Gastroesophageal sphincter (tissue), 4 donors: ENCODE measurements at regions not wholly inside any gene's neighbourhood (a gene's known extent, or its start where the extent isn't known, plus 50 kb on each side); places are given as distances from the start of the nearest gene placed in this dataset.
A peak's percentile ranks its signal among the peaks of the same experiment; 100 is the strongest.

ENCODE experiments used
- ATAC-seq: fragments of 150-250 bp; one replicate; pipeline ENCODE4 v1.9.1; 2016; ENCODE audit warnings: mild to moderate bottlenecking, moderate library complexity
- H3K27ac ChIP-seq, 4 donors: fragments of 200-600 bp; sonication (generic) in 3 of 4; 1 replicate in 3 of 4; 2 replicates in 1 of 4; pipeline ENCODE4 v1.5.1; 2016 to 2019
- H3K27me3 ChIP-seq: fragments of 200-600 bp; sonication (generic); one replicate; pipeline ENCODE4 v1.5.1; 2019
- H3K36me3 ChIP-seq, 2 donors: fragments of 200-600 bp; sonication (generic); one replicate each; pipeline ENCODE4 v1.5.1; 2019; ENCODE audit warnings: control low read depth in 1 of 2
- H3K4me1 ChIP-seq, 3 donors: fragments of 200-600 bp; sonication (generic); 1 replicate in 2 of 3; 2 replicates in 1 of 3; pipeline ENCODE4 v1.5.1; 2016 to 2019; ENCODE audit warnings: control low read depth in 2 of 3
- H3K4me3 ChIP-seq, 2 donors: fragments of 200-600 bp; sonication (generic); one replicate each; pipeline ENCODE4 v1.5.1; 2019; ENCODE audit warnings: mild to moderate bottlenecking in 1 of 2, moderate library complexity in 1 of 2
- H3K9me3 ChIP-seq, 3 donors: fragments of 200-600 bp; sonication (generic); one replicate each; pipeline ENCODE4 v1.5.1; 2017 to 2019; ENCODE audit warnings: control low read depth in 2 of 3
- CTCF ChIP-seq, 4 experiments: fragments of 200-600 bp in 2 of 4; fragments of 450-650 bp in 2 of 4; sonication (generic) in 1 of 4; IDR thresholded peaks; one replicate each; pipeline ENCODE4 v1.5.1; 2017 to 2019; ENCODE audit warnings: antibody characterized with exemption in 4 of 4, mild to moderate bottlenecking in 2 of 4, moderate library complexity in 2 of 4
- EP300 ChIP-seq: sonication (generic); formaldehyde crosslinking; IDR thresholded peaks from one replicate; pipeline ENCODE4 v1.6.1; 2017; ENCODE audit warnings: antibody characterized with exemption, mild to moderate bottlenecking
- POLR2A ChIP-seq, 2 donors: fragments of 450-650 bp; IDR thresholded peaks; one replicate each; pipeline ENCODE4 v1.6.1; 2017; ENCODE audit warnings: antibody characterized with exemption in 2 of 2, mild to moderate bottlenecking in 2 of 2, moderate library complexity in 1 of 2
- POLR2AphosphoS5 ChIP-seq: sonication (generic); formaldehyde crosslinking; IDR thresholded peaks from one replicate; pipeline ENCODE4 v1.6.1; 2017; ENCODE audit warnings: antibody characterized with exemption
- WGBS, 2 donors: methylation state at CpG; one replicate each; pipeline ENCODE4 v1.1.5; 2018; ENCODE audit warnings: low coverage in 1 of 2; 5-methylcytosine and 5-hydroxymethylcytosine counted together

GRCh38 chr4:123555233-123555806, 158.7 kb downstream of the SPRY1 start:
- no peak overlapping the region for H3K4me3 ChIP-seq
- peak; percentile 88 for ATAC-seq
- no peaks in the 10 kb centered on the region for H3K36me3 ChIP-seq
- no peaks in the 10 kb centered on the region for H3K27me3 ChIP-seq
- no peaks in the 10 kb centered on the region for H3K9me3 ChIP-seq
- 21 to 41% methylated on average over 3 of the region's 9 CpGs for WGBS, 2 donors
- peak overlapping the region in 3 of 4 donors; percentile 59 to 76 (median 70) for H3K27ac ChIP-seq
- peaks cover 0 to 30% (median 13%) of the 10 kb centered on the region in 3 donors for H3K4me1 ChIP-seq
- TF ChIP-seq EP300 (no peak), POLR2A (IDR thresholded peaks at IDR 0.05) (no peak), POLR2AphosphoS5 (peak; percentile 68), CTCF (IDR thresholded peaks at IDR 0.05) (no peak)

GRCh38 chr4:123555807-123556273, 159.2 kb downstream of the SPRY1 start:
- H3K4me3 ChIP-seq: no peak overlapping the region
- H3K4me1 ChIP-seq: peaks cover 0 to 30% (median 13%) of the 10 kb centered on the region in 3 donors
- TF ChIP-seq POLR2A (IDR thresholded peaks at IDR 0.05): no peak
- no peak for TF ChIP-seq POLR2AphosphoS5
- no peak for TF ChIP-seq EP300
- no peak for TF ChIP-seq CTCF (IDR thresholded peaks at IDR 0.05)
- H3K27ac ChIP-seq: peak overlapping the region in 3 of 4 donors; percentile 59 to 76 (median 70)
- H3K9me3 ChIP-seq: no peaks in the 10 kb centered on the region
- no peaks in the 10 kb centered on the region for H3K36me3 ChIP-seq
- no peaks in the 10 kb centered on the region for H3K27me3 ChIP-seq
- ATAC-seq: no peak
- WGBS, 2 donors: 34 to 40% methylated on average over 6 of the region's 6 CpGs

GRCh38 chr4:123556526-123556925, 159.9 kb downstream of the SPRY1 start:
- WGBS, 2 donors: 91 to 96% methylated on average over 4 of the region's 4 CpGs
- H3K4me3 ChIP-seq: no peak overlapping the region

GRCh38 chr4:123557857-123558536, 161.4 kb downstream of the SPRY1 start:
- H3K9me3 ChIP-seq: no peaks in the 10 kb centered on the region
- no peak for ATAC-seq
- H3K4me1 ChIP-seq: peaks cover 0 to 30% (median 13%) of the 10 kb centered on the region in 3 donors

More at GRCh38 chr4:123556526-123556925, 159.9 kb downstream of the SPRY1 start:
- Histone ChIP-seq H3K9me3 (no peaks in the 10 kb centered on the region), H3K27me3 (no peaks in the 10 kb centered on the region), H3K27ac (peak overlapping the region in 2 of 4 donors; percentile 59 to 76), H3K36me3 (no peaks in the 10 kb centered on the region), H3K4me1 (peaks cover 0 to 30% (median 13%) of the 10 kb centered on the region in 3 donors)
- TF ChIP-seq POLR2A (IDR thresholded peaks at IDR 0.05) (no peak), POLR2AphosphoS5 (no peak), CTCF (IDR thresholded peaks at IDR 0.05) (no peak), EP300 (no peak)
- ATAC-seq: no peak

GRCh38 chr4:123558865-123559264, 162.3 kb downstream of the SPRY1 start:
- ATAC-seq: no peak
- Histone ChIP-seq H3K9me3 (no peaks in the 10 kb centered on the region), H3K27me3 (no peaks in the 10 kb centered on the region), H3K36me3 (no peaks in the 10 kb centered on the region), H3K4me3 (no peak overlapping the region), H3K4me1 (peaks cover 0 to 28% (median 13%) of the 10 kb centered on the region in 3 donors), H3K27ac (no peak overlapping the region)
- TF ChIP-seq POLR2AphosphoS5 (no peak), CTCF (IDR thresholded peaks at IDR 0.05) (no peak), EP300 (no peak), POLR2A (IDR thresholded peaks at IDR 0.05) (no peak)
- 100% methylated on average over 1 of the region's 1 CpG; no CpG with 5 or more reads in 1 of the 2 donors for whole genome bisulfite sequencing, 2 donors

More at GRCh38 chr4:123557857-123558536, 161.4 kb downstream of the SPRY1 start:
- no peak overlapping the region for H3K4me3 ChIP-seq
- WGBS, 2 donors: 57 to 69% methylated on average over 4 of the region's 4 CpGs
- no peaks in the 10 kb centered on the region for H3K27me3 ChIP-seq
- no peak overlapping the region for H3K27ac ChIP-seq
- no peaks in the 10 kb centered on the region for H3K36me3 ChIP-seq
- no peak for TF ChIP-seq EP300
